GM18502 (cell line): ENCODE measurements at regions not wholly inside any gene's neighbourhood (a gene's known extent, or its start where the extent isn't known, plus 50 kb on each side); places are given as distances from the start of the nearest gene placed in this dataset.

Experiments
- ATAC-seq: cut with Tn5 transposase; IDR thresholded peaks from one replicate; pipeline ENCODE4 v1.9.1; 2021; ENCODE audit warnings: mild to moderate bottlenecking; ENCODE audit not compliant: unreplicated experiment, poor library complexity

- ATAC-seq: no peak
These were observed 77.2 kb upstream of the OBI1 start for GRCh38 chr13:78736142-78736541.

GRCh38 chr13:78732445-78733017 lies 73.6 kb upstream of the OBI1 start:
- no peak for ATAC-seq

- ATAC-seq: no peak
These were observed 63.7 kb upstream of the OBI1 start for GRCh38 chr13:78722700-78723099.

GRCh38 chr13:78719367-78719766 lies 60.4 kb upstream of the OBI1 start:
- no peak for ATAC-seq

GRCh38 chr13:78714717-78715116 lies 55.8 kb upstream of the OBI1 start:
- ATAC-seq: no peak

- no peak for ATAC-seq
These were observed 53.9 kb upstream of the OBI1 start for GRCh38 chr13:78712831-78713230.

- no peak for ATAC-seq
These were observed 50.1 kb upstream of the OBI1 start for GRCh38 chr13:78709028-78709427.
